HEK293 (cell line): ENCODE measurements at regions not wholly inside any gene's neighbourhood (a gene's known extent, or its start where the extent isn't known, plus 50 kb on each side); places are given as distances from the start of the nearest gene placed in this dataset.

Experiments
- BCL11A ChIP-seq: fragments of 450-650 bp; formaldehyde crosslinking; IDR thresholded peaks from 2 replicates; pipeline ENCODE4 v1.5.1; 2016; ENCODE audit warnings: low read depth, missing biosample characterization, missing genetic modification characterization
- EGR2 ChIP-seq: fragments of 450-650 bp; formaldehyde crosslinking; IDR thresholded peaks from 2 replicates; pipeline ENCODE4 v1.5.1; 2016; ENCODE audit warnings: low read depth, missing biosample characterization, missing genetic modification characterization
- PRDM10 ChIP-seq: fragments of 450-650 bp; formaldehyde crosslinking; IDR thresholded peaks from 2 replicates; pipeline ENCODE4 v1.5.1; 2016; ENCODE audit warnings: missing biosample characterization, missing genetic modification characterization
- SETDB1 ChIP-seq: IDR thresholded peaks from one replicate; pipeline ENCODE4 v1.6.1; 2017; ENCODE audit warnings: mild to moderate bottlenecking, low read length, moderate library complexity, mixed read lengths; ENCODE audit not compliant: insufficient read length
- SP3 ChIP-seq: fragments of 450-650 bp; formaldehyde crosslinking; IDR thresholded peaks from 2 replicates; pipeline ENCODE4 v1.5.1; 2016; ENCODE audit warnings: missing biosample characterization, missing genetic modification characterization
- ZBTB10 ChIP-seq: fragments of 450-650 bp; formaldehyde crosslinking; IDR thresholded peaks from 2 replicates; pipeline ENCODE4 v1.5.1; 2016; ENCODE audit warnings: missing biosample characterization, missing genetic modification characterization
- ZBTB7A ChIP-seq: fragments of 450-650 bp; formaldehyde crosslinking; IDR thresholded peaks from 2 replicates; pipeline ENCODE4 v1.5.1; 2016; ENCODE audit warnings: low read depth, missing biosample characterization, missing genetic modification characterization
- ZFHX2 ChIP-seq: fragments of 450-650 bp; formaldehyde crosslinking; conservative IDR thresholded peaks from 2 replicates; pipeline ENCODE4 v1.5.1; 2016; ENCODE audit warnings: missing biosample characterization, missing genetic modification characterization
- ZFP3 ChIP-seq: fragments of 450-650 bp; formaldehyde crosslinking; IDR thresholded peaks from 2 replicates; pipeline ENCODE4 v1.5.1; 2016; ENCODE audit warnings: low read depth, missing biosample characterization, missing genetic modification characterization
- ZNF133 ChIP-seq: fragments of 450-650 bp; formaldehyde crosslinking; IDR thresholded peaks from 2 replicates; pipeline ENCODE4 v1.5.1; 2016; ENCODE audit warnings: missing biosample characterization, missing genetic modification characterization
- ZNF18 ChIP-seq: fragments of 450-650 bp; formaldehyde crosslinking; IDR thresholded peaks from 2 replicates; pipeline ENCODE4 v1.5.1; 2016; ENCODE audit warnings: missing biosample characterization, missing genetic modification characterization
- ZNF26 ChIP-seq: fragments of 450-650 bp; formaldehyde crosslinking; IDR thresholded peaks from 2 replicates; pipeline ENCODE4 v1.5.1; 2016; ENCODE audit warnings: missing biosample characterization, missing genetic modification characterization
- ZNF292 ChIP-seq: fragments of 450-650 bp; formaldehyde crosslinking; IDR thresholded peaks from 2 replicates; pipeline ENCODE4 v1.5.1; 2016; ENCODE audit warnings: low read depth, missing biosample characterization, missing genetic modification characterization, borderline replicate concordance
- ZNF311 ChIP-seq: fragments of 450-650 bp; formaldehyde crosslinking; IDR thresholded peaks from 2 replicates; pipeline ENCODE4 v1.5.1; 2017; ENCODE audit warnings: missing biosample characterization, missing genetic modification characterization, borderline replicate concordance
- ZNF48 ChIP-seq: fragments of 450-650 bp; formaldehyde crosslinking; IDR thresholded peaks from 2 replicates; pipeline ENCODE4 v1.5.1; 2016; ENCODE audit warnings: missing biosample characterization, missing genetic modification characterization
- ZNF521 ChIP-seq: fragments of 450-650 bp; formaldehyde crosslinking; IDR thresholded peaks from 2 replicates; pipeline ENCODE4 v1.5.1; 2017; ENCODE audit warnings: missing biosample characterization, mild to moderate bottlenecking, missing genetic modification characterization
- ZNF626 ChIP-seq: fragments of 450-650 bp; sonication (Bioruptor Pico); formaldehyde crosslinking; IDR thresholded peaks from 2 replicates; pipeline ENCODE4 v1.5.1; 2018; ENCODE audit warnings: missing biosample characterization, missing genetic modification characterization, inconsistent platforms
- ZNF639 ChIP-seq: fragments of 450-650 bp; formaldehyde crosslinking; IDR thresholded peaks from 2 replicates; pipeline ENCODE4 v1.5.1; 2016; ENCODE audit warnings: missing biosample characterization, missing genetic modification characterization
- ZNF645 ChIP-seq: fragments of 450-650 bp; formaldehyde crosslinking; IDR thresholded peaks from 2 replicates; pipeline ENCODE4; 2016; ENCODE audit warnings: missing biosample characterization, missing genetic modification characterization
- ZNF654 ChIP-seq: fragments of 450-650 bp; formaldehyde crosslinking; IDR thresholded peaks from 2 replicates; pipeline ENCODE4 v1.5.1; 2016; ENCODE audit warnings: low read depth, missing biosample characterization, missing genetic modification characterization
- ZNF692 ChIP-seq: fragments of 450-650 bp; formaldehyde crosslinking; IDR thresholded peaks from 2 replicates; pipeline ENCODE4 v1.5.1; 2016; ENCODE audit warnings: missing biosample characterization, missing genetic modification characterization
- ZNF776 ChIP-seq: fragments of 450-650 bp; formaldehyde crosslinking; IDR thresholded peaks from 2 replicates; pipeline ENCODE4 v1.5.0; 2017; ENCODE audit warnings: missing biosample characterization, missing genetic modification characterization, borderline replicate concordance
- ZNF843 ChIP-seq: fragments of 450-650 bp; formaldehyde crosslinking; IDR thresholded peaks from 2 replicates; pipeline ENCODE4 v1.5.1; 2016; ENCODE audit warnings: missing biosample characterization, missing genetic modification characterization
- ZSCAN5A ChIP-seq: fragments of 450-650 bp; formaldehyde crosslinking; IDR thresholded peaks from 2 replicates; pipeline ENCODE4 v1.5.1; 2016; ENCODE audit warnings: missing biosample characterization, missing genetic modification characterization

- no peak for TF ChIP-seq ZFHX2 (tag by site-specific recombination)
- TF ChIP-seq ZNF645 (tag by site-specific recombination): no peak
- no peak for TF ChIP-seq ZNF639
- no peak for TF ChIP-seq PRDM10 (tag by site-specific recombination)
- no peak for TF ChIP-seq ZBTB7A (tag by site-specific recombination)
- peak; percentile 87 for TF ChIP-seq ZNF843 (tag by site-specific recombination)
- 0 out of 2 replicates have a peak, but pooled peaks have one; percentile 17 for TF ChIP-seq ZNF18 (tag by site-specific recombination)
- peak; percentile 58; the same call in 1 of the 2 replicates for TF ChIP-seq ZNF133 (tag by site-specific recombination)
- no peak for TF ChIP-seq ZNF311 (tag by site-specific recombination)
- TF ChIP-seq ZNF776 (tag by site-specific recombination): no peak
- TF ChIP-seq ZNF692 (tag by site-specific recombination): no peak
- no peak for TF ChIP-seq ZNF521 (tag by site-specific recombination)
- TF ChIP-seq SETDB1: no peak
- TF ChIP-seq ZBTB10: no peak
- no peak for TF ChIP-seq ZNF626
- no peak for TF ChIP-seq ZFP3 (tag by site-specific recombination)
- TF ChIP-seq ZNF654 (tag by site-specific recombination): no peak
- no peak for TF ChIP-seq ZNF26 (tag by site-specific recombination)
- TF ChIP-seq BCL11A: no peak
- no peak for TF ChIP-seq ZNF48 (tag by site-specific recombination)
- TF ChIP-seq ZNF292 (tag by site-specific recombination): no peak
- TF ChIP-seq SP3 (tag by site-specific recombination): no peak
- TF ChIP-seq ZSCAN5A (tag by site-specific recombination): no peak
- no peak for TF ChIP-seq EGR2
These were observed 377.2 kb upstream of the TNC start (continued) for GRCh38 chr9:115495052-115495635.
